Skeletal muscle tissue (tissue), 3 donors: ENCODE measurements at regions not wholly inside any gene's neighbourhood (a gene's known extent, or its start where the extent isn't known, plus 50 kb on each side); places are given as distances from the start of the nearest gene placed in this dataset.
A peak's percentile ranks its signal among the peaks of the same experiment; 100 is the strongest.

Experiments used
- H3K27ac ChIP-seq: one replicate; pipeline ENCODE4 v1.7.0; 2013; ENCODE audit warnings: mild to moderate bottlenecking, low read depth, low read length, inconsistent platforms
- H3K27me3 ChIP-seq, 3 donors: one replicate each; pipeline ENCODE4 v1.7.0; 2013; ENCODE audit warnings: low read length in 3 of 3; ENCODE audit not compliant: control insufficient read depth in 3 of 3, insufficient read depth in 3 of 3
- H3K36me3 ChIP-seq, 3 donors: one replicate each; pipeline ENCODE4 v1.7.0; 2013; ENCODE audit warnings: low read length in 3 of 3; ENCODE audit not compliant: control insufficient read depth in 3 of 3, insufficient read depth in 3 of 3
- H3K4me1 ChIP-seq, 3 donors: one replicate each; pipeline ENCODE4 v1.7.0; 2013; ENCODE audit warnings: low read length in 3 of 3, mild to moderate bottlenecking in 3 of 3; ENCODE audit not compliant: control insufficient read depth in 3 of 3, insufficient read depth in 3 of 3
- H3K4me3 ChIP-seq, 3 donors: one replicate each; pipeline ENCODE4 v1.7.0; 2013; ENCODE audit warnings: low read length in 3 of 3
- H3K9ac ChIP-seq, 3 donors: one replicate each; pipeline ENCODE4 v1.7.0; 2013; ENCODE audit warnings: low read length in 3 of 3, mild to moderate bottlenecking in 3 of 3, moderate library complexity in 2 of 3, low read depth in 1 of 3
- H3K9me3 ChIP-seq, 3 donors: one replicate each; pipeline ENCODE4 v1.7.0; 2013; ENCODE audit warnings: low read length in 3 of 3; ENCODE audit not compliant: control insufficient read depth in 3 of 3
- donor health status: Osteomylitis.

- H3K4me3 ChIP-seq, result no peak overlapping the region
- no peaks in the 10 kb centered on the region for H3K9me3 ChIP-seq
- H3K4me1 ChIP-seq, result no peaks in the 10 kb centered on the region
- H3K27ac ChIP-seq, result no peak overlapping the region
- H3K9ac ChIP-seq, result no peak overlapping the region
- no peaks in the 10 kb centered on the region for H3K36me3 ChIP-seq
- no peaks in the 10 kb centered on the region for H3K27me3 ChIP-seq
These were observed 892.0 kb upstream of the CELF2 start for GRCh38 chr10:10125676-10126075.

- Histone ChIP-seq H3K4me1 (no peaks in the 10 kb centered on the region), H3K9me3 (no peaks in the 10 kb centered on the region), H3K27me3 (no peaks in the 10 kb centered on the region), H3K36me3 (no peaks in the 10 kb centered on the region), H3K27ac (no peak overlapping the region), H3K9ac (no peak overlapping the region), H3K4me3 (no peak overlapping the region)
These were observed 891.5 kb upstream of the CELF2 start for GRCh38 chr10:10126218-10126617.

GRCh38 chr10:10128387-10128786 is 889.3 kb upstream of the CELF2 start:
- H3K4me3 ChIP-seq, result no peak overlapping the region
- H3K4me1 ChIP-seq, result no peaks in the 10 kb centered on the region
- H3K36me3 ChIP-seq, result no peaks in the 10 kb centered on the region
- no peak overlapping the region for H3K9ac ChIP-seq
- no peak overlapping the region for H3K27ac ChIP-seq
- H3K27me3 ChIP-seq, result no peaks in the 10 kb centered on the region
- H3K9me3 ChIP-seq, result no peaks in the 10 kb centered on the region

GRCh38 chr10:10130686-10131085 is 887.0 kb upstream of the CELF2 start:
- no peaks in the 10 kb centered on the region for H3K9me3 ChIP-seq
- H3K36me3 ChIP-seq, result no peaks in the 10 kb centered on the region
- H3K4me3 ChIP-seq, result no peak overlapping the region
- H3K9ac ChIP-seq, result no peak overlapping the region
- H3K27ac ChIP-seq, result no peak overlapping the region
- no peaks in the 10 kb centered on the region for H3K4me1 ChIP-seq
- H3K27me3 ChIP-seq, result no peaks in the 10 kb centered on the region

DNA sequence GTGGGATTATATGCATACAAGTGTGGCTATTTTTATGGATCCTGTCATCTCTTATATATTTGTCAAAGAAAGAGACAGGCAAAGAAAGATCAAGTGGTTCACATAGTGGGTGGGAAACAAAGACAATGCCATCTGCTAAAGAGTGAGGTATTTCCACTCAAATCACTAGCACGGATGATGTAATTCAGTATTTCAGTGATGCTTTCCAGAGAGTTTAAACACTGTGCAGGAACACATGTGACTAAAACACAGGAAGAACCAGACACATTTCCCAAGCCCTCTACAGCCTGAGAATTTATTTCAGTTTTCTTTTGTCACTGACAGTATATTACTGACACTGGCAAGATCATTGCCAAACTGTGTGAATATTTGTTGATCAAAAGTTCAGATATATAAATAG is 885.7 kb upstream of the CELF2 start:
- Histone ChIP-seq H3K27me3 (no peaks in the 10 kb centered on the region), H3K9ac (no peak overlapping the region), H3K4me1 (no peaks in the 10 kb centered on the region), H3K27ac (no peak overlapping the region), H3K36me3 (no peaks in the 10 kb centered on the region), H3K4me3 (no peak overlapping the region), H3K9me3 (no peaks in the 10 kb centered on the region)

DNA sequence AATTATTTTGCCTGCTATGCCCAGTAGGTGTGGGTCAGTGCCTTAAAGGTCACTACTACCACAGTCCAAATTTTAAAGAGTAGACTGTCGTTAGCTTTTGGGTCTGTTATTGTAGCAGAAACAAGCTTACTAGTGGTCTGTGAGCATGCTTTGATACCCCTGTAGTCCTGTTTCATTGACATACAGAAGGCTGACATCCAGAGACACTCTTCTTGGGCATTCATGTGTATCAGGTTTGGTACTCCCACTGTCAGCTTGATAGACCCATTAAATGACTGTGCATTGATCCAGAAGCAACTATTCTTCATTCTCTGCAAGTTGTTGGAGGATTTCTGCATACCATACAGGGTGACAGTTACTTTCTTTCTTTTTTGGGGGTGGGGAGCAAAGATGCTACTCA is 884.4 kb upstream of the CELF2 start:
- H3K9me3 ChIP-seq, result no peaks in the 10 kb centered on the region
- H3K4me3 ChIP-seq, result no peak overlapping the region
- H3K36me3 ChIP-seq, result no peaks in the 10 kb centered on the region
- H3K4me1 ChIP-seq, result no peaks in the 10 kb centered on the region
- H3K9ac ChIP-seq, result no peak overlapping the region
- no peaks in the 10 kb centered on the region for H3K27me3 ChIP-seq
- H3K27ac ChIP-seq, result no peak overlapping the region

DNA sequence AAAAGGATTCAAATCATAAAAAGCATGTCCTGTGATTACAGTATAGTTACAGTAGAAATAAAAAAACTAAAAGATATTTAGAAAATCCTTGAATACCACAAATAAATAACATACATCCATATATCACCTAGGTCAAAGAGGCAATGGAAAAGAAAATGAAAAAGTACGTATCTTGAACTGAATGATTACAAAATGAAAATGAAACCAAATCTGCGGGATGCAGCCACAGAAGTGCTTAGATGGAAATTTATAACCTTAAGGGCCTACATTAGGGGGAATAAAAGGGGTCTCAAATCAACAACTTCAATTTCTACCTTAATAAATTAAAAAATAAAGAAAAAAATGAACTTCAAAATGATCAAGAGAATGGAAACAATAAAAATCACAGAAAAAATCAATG is 879.0 kb upstream of the CELF2 start:
- H3K36me3 ChIP-seq, result no peaks in the 10 kb centered on the region
- H3K27ac ChIP-seq, result no peak overlapping the region
- H3K27me3 ChIP-seq, result no peaks in the 10 kb centered on the region
- H3K4me1 ChIP-seq, result no peaks in the 10 kb centered on the region
- peak overlapping the region in 1 of 3 donors; percentile 48 for H3K4me3 ChIP-seq
- H3K9ac ChIP-seq, result no peak overlapping the region
- peaks cover 0 to 2% (median 0%) of the 10 kb centered on the region in 3 donors for H3K9me3 ChIP-seq

- Histone ChIP-seq H3K4me1 (no peaks in the 10 kb centered on the region), H3K27ac (no peak overlapping the region), H3K36me3 (no peaks in the 10 kb centered on the region), H3K9ac (no peak overlapping the region), H3K9me3 (peaks cover 0 to 2% (median 0%) of the 10 kb centered on the region in 3 donors), H3K4me3 (no peak overlapping the region), H3K27me3 (no peaks in the 10 kb centered on the region)
These were observed 875.8 kb upstream of the CELF2 start for GRCh38 chr10:10141782-10142382.

GRCh38 chr10:10146604-10147003 is 871.1 kb upstream of the CELF2 start:
- no peak overlapping the region for H3K9ac ChIP-seq
- no peaks in the 10 kb centered on the region for H3K27me3 ChIP-seq
- no peaks in the 10 kb centered on the region for H3K4me1 ChIP-seq
- no peak overlapping the region for H3K27ac ChIP-seq
- H3K4me3 ChIP-seq, result no peak overlapping the region
- H3K36me3 ChIP-seq, result no peaks in the 10 kb centered on the region
- no peaks in the 10 kb centered on the region for H3K9me3 ChIP-seq

GRCh38 chr10:10149899-10150298 is 867.8 kb upstream of the CELF2 start:
- Histone ChIP-seq H3K27ac (no peak overlapping the region), H3K4me1 (no peaks in the 10 kb centered on the region), H3K27me3 (no peaks in the 10 kb centered on the region), H3K36me3 (no peaks in the 10 kb centered on the region), H3K9me3 (no peaks in the 10 kb centered on the region), H3K9ac (no peak overlapping the region), H3K4me3 (no peak overlapping the region)
